H9 (cell line): ENCODE measurements at regions not wholly inside any gene's neighbourhood (a gene's known extent, or its start where the extent isn't known, plus 50 kb on each side); places are given as distances from the start of the nearest gene placed in this dataset.

Experiments
- DNase-seq: peaks from one replicate; pipeline ENCODE4 v3.0.0-alpha.2; 2017
- H2AFZ ChIP-seq: one replicate; pipeline ENCODE4 v1.6.1; 2013; ENCODE audit warnings: mild to moderate bottlenecking, low read length, control low read depth, moderate library complexity
- H2AK5ac ChIP-seq: 2 replicates; pipeline ENCODE4 v1.6.1; 2013; ENCODE audit warnings: low read length, control low read depth, mixed read lengths; ENCODE audit not compliant: insufficient read length
- H2BK120ac ChIP-seq: one replicate; pipeline ENCODE4 v1.6.1; 2013; ENCODE audit warnings: low read depth, mild to moderate bottlenecking, low read length, control low read depth, inconsistent platforms; ENCODE audit not compliant: poor library complexity, severe bottlenecking
- H2BK12ac ChIP-seq: 2 replicates; pipeline ENCODE4 v1.6.1; 2013; ENCODE audit warnings: low read length, control low read depth, mixed read lengths, low read depth; ENCODE audit not compliant: insufficient read length
- H2BK15ac ChIP-seq: 2 replicates; pipeline ENCODE4 v1.6.1; 2013; ENCODE audit warnings: low read depth, low read length, control low read depth
- H2BK20ac ChIP-seq: one replicate; pipeline ENCODE4 v1.6.1; 2013; ENCODE audit warnings: low read depth, mild to moderate bottlenecking, low read length, control low read depth, inconsistent platforms; ENCODE audit not compliant: poor library complexity, severe bottlenecking
- H2BK5ac ChIP-seq: 2 replicates; pipeline ENCODE4 v1.6.1; 2013; ENCODE audit warnings: low read length, control low read depth, mixed read lengths; ENCODE audit not compliant: insufficient read length
- H3K14ac ChIP-seq: 2 replicates; pipeline ENCODE4 v1.6.1; 2013; ENCODE audit warnings: low read length, control low read depth; ENCODE audit not compliant: insufficient read depth
- H3K18ac ChIP-seq: 2 replicates; pipeline ENCODE4 v1.6.1; 2013; ENCODE audit warnings: low read depth, mild to moderate bottlenecking, mixed read lengths, low read length, control low read depth; ENCODE audit not compliant: insufficient read length
- H3K23ac ChIP-seq: 2 replicates; pipeline ENCODE4 v1.6.1; 2013; ENCODE audit warnings: low read length, control low read depth, mixed read lengths, low read depth; ENCODE audit not compliant: insufficient read length
- H3K23me2 ChIP-seq: 2 replicates; pipeline ENCODE4 v1.6.1; 2013; ENCODE audit warnings: low read depth, mild to moderate bottlenecking, mixed read lengths, low read length, control low read depth; ENCODE audit not compliant: insufficient read length, poor library complexity, severe bottlenecking
- H3K27ac ChIP-seq: 2 replicates; pipeline ENCODE4 v1.5.1; 2013; ENCODE audit warnings: low read length, control low read depth, mixed read lengths, low read depth; ENCODE audit not compliant: insufficient read length
- H3K27me3 ChIP-seq: 2 replicates; pipeline ENCODE4 v1.6.1; 2013; ENCODE audit warnings: low read length, control low read depth, inconsistent platforms; ENCODE audit not compliant: insufficient read depth
- H3K4ac ChIP-seq: 2 replicates; pipeline ENCODE4 v1.6.1; 2013; ENCODE audit warnings: low read depth, mild to moderate bottlenecking, control low read depth, inconsistent platforms, low read length, moderate library complexity
- H3K4me1 ChIP-seq: 2 replicates; pipeline ENCODE4 v1.6.1; 2013; ENCODE audit warnings: low read length, control low read depth, inconsistent platforms; ENCODE audit not compliant: insufficient read depth
- H3K4me2 ChIP-seq: 2 replicates; pipeline ENCODE4 v1.6.1; 2013; ENCODE audit warnings: low read length, control low read depth, mixed read lengths; ENCODE audit not compliant: insufficient read length, insufficient read depth
- H3K56ac ChIP-seq: 2 replicates; pipeline ENCODE4 v1.6.1; 2013; ENCODE audit warnings: low read depth, mild to moderate bottlenecking, mixed read lengths, low read length, control low read depth; ENCODE audit not compliant: insufficient read length
- H3K79me1 ChIP-seq: 2 replicates; pipeline ENCODE4 v1.6.1; 2013; ENCODE audit warnings: low read depth, mild to moderate bottlenecking, moderate library complexity, low read length, control low read depth, inconsistent platforms; ENCODE audit not compliant: insufficient read depth, poor library complexity, severe bottlenecking
- H3K79me2 ChIP-seq: 2 replicates; pipeline ENCODE4 v1.6.1; 2013; ENCODE audit warnings: low read length, control low read depth, inconsistent platforms; ENCODE audit not compliant: insufficient read depth
- H3K9ac ChIP-seq: 2 replicates; pipeline ENCODE4 v1.6.1; 2013; ENCODE audit warnings: low read length, control low read depth, mixed read lengths; ENCODE audit not compliant: insufficient read length; ENCODE audit errors: extremely low read depth
- H3K9me3 ChIP-seq: one replicate; pipeline ENCODE4 v1.6.1; 2013; ENCODE audit warnings: low read depth, low read length, inconsistent platforms; ENCODE audit not compliant: control insufficient read depth
- H3T11ph ChIP-seq: one replicate; pipeline ENCODE4 v1.6.1; 2013; ENCODE audit warnings: mild to moderate bottlenecking, low read length, control low read depth, inconsistent platforms
- H4K20me1 ChIP-seq: one replicate; pipeline ENCODE4 v1.6.1; 2013; ENCODE audit not compliant: control insufficient read depth, insufficient read length, insufficient read depth
- H4K5ac ChIP-seq: 2 replicates; pipeline ENCODE4 v1.6.1; 2013; ENCODE audit warnings: low read depth, mild to moderate bottlenecking, mixed read lengths, low read length, control low read depth; ENCODE audit not compliant: insufficient read length
- H4K8ac ChIP-seq: replicated peaks from 2 replicates; pipeline ENCODE4 v1.6.1; 2013; ENCODE audit warnings: low read length, control low read depth, mixed read lengths, low read depth; ENCODE audit not compliant: insufficient read length
- H4K91ac ChIP-seq: 2 replicates; pipeline ENCODE4 v1.6.1; 2013; ENCODE audit warnings: low read depth, mild to moderate bottlenecking, moderate library complexity, mixed read lengths, low read length, control low read depth; ENCODE audit not compliant: insufficient read length
- H3K27ac Mint-ChIP-seq, 3 experiments: 2 replicates in 2 of 3; 3 replicates in 1 of 3; pipeline ENCODE4 v1.8.0; 2020 to 2021; ENCODE audit warnings: mixed read lengths in 3 of 3, mild to moderate bottlenecking in 1 of 3, moderate library complexity in 1 of 3
- H3K27me3 Mint-ChIP-seq: 2 replicates; pipeline ENCODE4 v1.8.0; 2021; ENCODE audit warnings: low read depth, mild to moderate bottlenecking, moderate library complexity, mixed read lengths
- H3K36me3 Mint-ChIP-seq, 3 experiments: 2 replicates in 2 of 3; 3 replicates in 1 of 3; pipeline ENCODE4 v1.8.0; 2020 to 2021; ENCODE audit warnings: low read depth in 3 of 3, mixed read lengths in 3 of 3; ENCODE audit not compliant: insufficient read depth in 1 of 3
- H3K4me1 Mint-ChIP-seq, 2 experiments: 2 replicates each; pipeline ENCODE4 v1.8.0; 2020; ENCODE audit warnings: mixed read lengths in 2 of 2
- H3K4me3 Mint-ChIP-seq, 2 experiments: 2 replicates in 1 of 2; 3 replicates in 1 of 2; pipeline ENCODE4 v1.8.0; 2020 to 2021; ENCODE audit warnings: mild to moderate bottlenecking in 2 of 2, mixed read lengths in 2 of 2, moderate library complexity in 1 of 2
- H3K9me3 Mint-ChIP-seq, 2 experiments: 2 replicates in 1 of 2; 3 replicates in 1 of 2; pipeline ENCODE4 v1.8.0; 2020; ENCODE audit warnings: mild to moderate bottlenecking in 2 of 2, mixed read lengths in 2 of 2, moderate library complexity in 1 of 2
- WGBS: extraction: QIAGEN DNeasy Blood & Tissue Kit; methylation state at CpG from one replicate; pipeline ENCODE4 v1.1.7; 2013; ENCODE audit warnings: missing lambda C conversion rate, low lambda C conversion rate, mixed read lengths; ENCODE audit not compliant: insufficient read length; ENCODE audit errors: extremely low coverage; 5-methylcytosine and 5-hydroxymethylcytosine counted together
- TF ChIP-seq, protein P1 (sequence below): fragments of 200-600 bp; sonication (generic); conservative IDR thresholded peaks from 3 replicates; pipeline ENCODE4 v1.8.0; 2021; ENCODE audit warnings: antibody characterized with exemption, mild to moderate bottlenecking

DNA sequence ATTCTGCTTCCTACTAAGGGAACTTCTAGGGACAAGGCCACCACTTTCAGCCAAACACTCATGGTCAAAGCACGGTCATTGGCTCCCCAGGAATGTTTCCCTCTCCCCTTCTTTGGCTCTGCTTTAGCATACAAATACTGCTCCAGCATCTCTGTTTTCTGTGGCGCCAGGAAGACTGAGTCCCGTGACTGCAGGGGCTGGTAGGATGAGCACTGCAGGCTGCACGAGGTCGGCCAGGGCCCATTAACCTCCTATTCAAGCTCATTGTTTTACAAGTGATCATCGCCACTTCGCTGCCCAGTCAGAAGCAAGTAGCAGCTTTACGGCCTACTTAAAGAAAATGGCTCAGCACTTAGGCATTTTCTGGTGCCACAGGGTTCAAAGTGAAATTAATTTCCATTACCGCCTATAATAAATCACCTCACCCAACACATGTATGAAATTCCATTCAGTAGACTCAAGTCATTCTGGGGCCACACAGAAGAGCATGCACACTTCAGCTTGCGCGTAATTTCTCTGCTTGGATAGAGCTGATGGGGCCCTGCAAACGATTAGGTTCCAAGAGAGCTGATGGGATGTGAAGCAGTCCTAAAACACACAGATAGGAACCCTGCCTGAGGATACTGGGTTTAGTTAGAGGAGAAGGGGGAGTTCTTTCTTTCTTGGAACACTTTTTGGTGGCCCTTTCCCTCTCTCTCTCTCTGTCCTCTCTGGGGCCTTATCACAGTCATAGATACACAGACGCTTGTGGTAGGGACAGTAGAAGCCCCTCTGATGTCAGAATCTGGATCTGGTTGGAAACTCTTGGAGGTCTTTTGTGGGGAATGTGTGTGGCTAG lies 173.7 kb downstream of the KIF18A start:
- Histone ChIP-seq H2AFZ (peak overlapping the region; percentile 42), H2BK120ac (no peak overlapping the region), H3T11ph (no peak overlapping the region), H3K4ac (no peak overlapping the region), H3K79me1 (no peaks in the 10 kb centered on the region), H2BK5ac (no peak overlapping the region), H3K4me1 (no peaks in the 10 kb centered on the region), H4K8ac (no peak overlapping the region), H3K27me3 (no peaks in the 10 kb centered on the region), H3K9ac (no peak overlapping the region), H3K27ac (no peak overlapping the region), H4K91ac (no peak overlapping the region), H2BK15ac (no peak overlapping the region; the same call in 1 of the 2 replicates), H3K4me2 (no peak overlapping the region), H3K9me3 (no peaks in the 10 kb centered on the region), H3K23me2 (no peaks in the 10 kb centered on the region), H3K23ac (no peak overlapping the region), H4K5ac (peak overlapping the region; percentile 41), H3K79me2 (no peaks in the 10 kb centered on the region), H2BK12ac (no peak overlapping the region), H4K20me1 (no peaks in the 10 kb centered on the region), H3K56ac (no peak overlapping the region), H3K14ac (no peak overlapping the region), H2AK5ac (no peak overlapping the region), H3K18ac (peak overlapping the region; percentile 38), H2BK20ac (no peak overlapping the region)
- DNase-seq, result peak; percentile 77
- peaks cover 10 to 13% (median 11%) of the 10 kb centered on the region in 3 experiments for H3K36me3 Mint-ChIP-seq
- H3K4me3 Mint-ChIP-seq, result no peak overlapping the region
- peaks cover 5 to 14% of the 10 kb centered on the region in 2 experiments for H3K4me1 Mint-ChIP-seq
- H3K27ac Mint-ChIP-seq, result peak overlapping the region in 2 of 3 experiments; percentile 48 to 90; a peak in 3 of 7 replicates
- TF ChIP-seq, protein P1, sequence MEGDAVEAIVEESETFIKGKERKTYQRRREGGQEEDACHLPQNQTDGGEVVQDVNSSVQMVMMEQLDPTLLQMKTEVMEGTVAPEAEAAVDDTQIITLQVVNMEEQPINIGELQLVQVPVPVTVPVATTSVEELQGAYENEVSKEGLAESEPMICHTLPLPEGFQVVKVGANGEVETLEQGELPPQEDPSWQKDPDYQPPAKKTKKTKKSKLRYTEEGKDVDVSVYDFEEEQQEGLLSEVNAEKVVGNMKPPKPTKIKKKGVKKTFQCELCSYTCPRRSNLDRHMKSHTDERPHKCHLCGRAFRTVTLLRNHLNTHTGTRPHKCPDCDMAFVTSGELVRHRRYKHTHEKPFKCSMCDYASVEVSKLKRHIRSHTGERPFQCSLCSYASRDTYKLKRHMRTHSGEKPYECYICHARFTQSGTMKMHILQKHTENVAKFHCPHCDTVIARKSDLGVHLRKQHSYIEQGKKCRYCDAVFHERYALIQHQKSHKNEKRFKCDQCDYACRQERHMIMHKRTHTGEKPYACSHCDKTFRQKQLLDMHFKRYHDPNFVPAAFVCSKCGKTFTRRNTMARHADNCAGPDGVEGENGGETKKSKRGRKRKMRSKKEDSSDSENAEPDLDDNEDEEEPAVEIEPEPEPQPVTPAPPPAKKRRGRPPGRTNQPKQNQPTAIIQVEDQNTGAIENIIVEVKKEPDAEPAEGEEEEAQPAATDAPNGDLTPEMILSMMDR, result no peak
- no CpG with 5 or more reads among the region's 13 CpGs for WGBS
- H3K9me3 Mint-ChIP-seq, result peaks cover 17 to 19% of the 10 kb centered on the region in 2 experiments
- peaks cover 8% of the 10 kb centered on the region for H3K27me3 Mint-ChIP-seq
